CD8-positive, alpha-beta memory T cell (primary cell): ENCODE measurements at regions not wholly inside any gene's neighbourhood (a gene's known extent, or its start where the extent isn't known, plus 50 kb on each side); places are given as distances from the start of the nearest gene placed in this dataset.
A peak's percentile ranks its signal among the peaks of the same experiment; 100 is the strongest.

Experiments used
- CTCF ChIA-PET: fragments of 350-600 bp; sonication (Branson Sonifier 250); formaldehyde crosslinking; loops from one replicate; lab custom pipeline; 2021; ENCODE audit warnings: antibody characterized with exemption; lab: Charles Lee
- POLR2A ChIA-PET: fragments of 350-600 bp; sonication (Branson Sonifier 250); formaldehyde crosslinking; loops from one replicate; lab custom pipeline; 2021; ENCODE audit warnings: antibody characterized with exemption; lab: Charles Lee
- DNase-seq, 5 donors: peaks; one replicate each; pipeline versions ENCODE4 v3.0.0 to v3.0.0-alpha.2; 2020 to 2022; ENCODE audit warnings: mixed read lengths in 1 of 5
- H3K27ac ChIP-seq: one replicate; pipeline ENCODE4 v1.7.0; 2013; ENCODE audit warnings: low read depth, mild to moderate bottlenecking, low read length, moderate library complexity
- H3K27me3 ChIP-seq: 2 replicates; pipeline ENCODE4 v1.7.0; 2013; ENCODE audit warnings: low read length, mild to moderate bottlenecking; ENCODE audit not compliant: insufficient read depth, poor library complexity, severe bottlenecking
- H3K36me3 ChIP-seq: 2 replicates; pipeline ENCODE4 v1.7.0; 2013; ENCODE audit warnings: mild to moderate bottlenecking, low read length, moderate library complexity; ENCODE audit not compliant: insufficient read depth
- H3K4me1 ChIP-seq: 2 replicates; pipeline ENCODE4 v1.7.0; 2013; ENCODE audit warnings: mild to moderate bottlenecking, low read length, moderate library complexity; ENCODE audit not compliant: insufficient read depth
- H3K4me3 ChIP-seq: 2 replicates; pipeline ENCODE4 v1.7.0; 2013; ENCODE audit warnings: mild to moderate bottlenecking, low read length
- H3K9me3 ChIP-seq: 2 replicates; pipeline ENCODE4 v1.7.0; 2013; ENCODE audit warnings: mild to moderate bottlenecking, low read length
- H3K27ac Mint-ChIP-seq, 8 donors: one replicate each; pipeline ENCODE4 v1.8.0; 2020 to 2021; ENCODE audit warnings: mixed read lengths in 8 of 8, mild to moderate bottlenecking in 6 of 8, inconsistent platforms in 3 of 8, moderate library complexity in 3 of 8
- H3K27me3 Mint-ChIP-seq, 2 donors: one replicate each; pipeline ENCODE4 v1.8.0; 2020 to 2021; ENCODE audit warnings: mixed read lengths in 2 of 2, mild to moderate bottlenecking in 1 of 2, moderate library complexity in 1 of 2
- H3K36me3 Mint-ChIP-seq, 3 donors: one replicate each; pipeline ENCODE4 v1.8.0; 2020 to 2021; ENCODE audit warnings: mixed read lengths in 3 of 3, inconsistent platforms in 1 of 3, mild to moderate bottlenecking in 1 of 3
- H3K4me1 Mint-ChIP-seq, 3 donors: one replicate each; pipeline ENCODE4 v1.8.0; 2020 to 2021; ENCODE audit warnings: mixed read lengths in 3 of 3, inconsistent platforms in 1 of 3, mild to moderate bottlenecking in 1 of 3
- H3K4me3 Mint-ChIP-seq, 7 donors: one replicate each; pipeline ENCODE4 v1.8.0; 2020 to 2021; ENCODE audit warnings: mixed read lengths in 7 of 7, mild to moderate bottlenecking in 6 of 7, moderate library complexity in 4 of 7, inconsistent platforms in 2 of 7
- H3K9me3 Mint-ChIP-seq, 5 donors: one replicate each; pipeline ENCODE4 v1.8.0; 2020 to 2022; ENCODE audit warnings: mixed read lengths in 5 of 5, mild to moderate bottlenecking in 3 of 5, moderate library complexity in 2 of 5, inconsistent platforms in 1 of 5

- H3K9me3 Mint-ChIP-seq = no peaks in the 10 kb centered on the region
- no peak for DNase-seq
- Histone ChIP-seq H3K27ac (no peak overlapping the region), H3K4me1 (no peaks in the 10 kb centered on the region), H3K36me3 (no peaks in the 10 kb centered on the region), H3K4me3 (no peak overlapping the region), H3K9me3 (no peaks in the 10 kb centered on the region), H3K27me3 (no peaks in the 10 kb centered on the region)
- H3K4me1 Mint-ChIP-seq = peaks cover 0 to 1% (median 0%) of the 10 kb centered on the region in 3 donors
- ChIA-PET CTCF (no interaction called here), POLR2A (no interaction called here)
- no peak overlapping the region for H3K4me3 Mint-ChIP-seq
- no peaks in the 10 kb centered on the region for H3K36me3 Mint-ChIP-seq
- H3K27ac Mint-ChIP-seq = no peak overlapping the region
- peaks cover 0 to 10% of the 10 kb centered on the region in 2 donors for H3K27me3 Mint-ChIP-seq
Observed at GRCh38 chr3:34235096-34235495, 436.7 kb downstream of the PDCD6IP start.

DNA sequence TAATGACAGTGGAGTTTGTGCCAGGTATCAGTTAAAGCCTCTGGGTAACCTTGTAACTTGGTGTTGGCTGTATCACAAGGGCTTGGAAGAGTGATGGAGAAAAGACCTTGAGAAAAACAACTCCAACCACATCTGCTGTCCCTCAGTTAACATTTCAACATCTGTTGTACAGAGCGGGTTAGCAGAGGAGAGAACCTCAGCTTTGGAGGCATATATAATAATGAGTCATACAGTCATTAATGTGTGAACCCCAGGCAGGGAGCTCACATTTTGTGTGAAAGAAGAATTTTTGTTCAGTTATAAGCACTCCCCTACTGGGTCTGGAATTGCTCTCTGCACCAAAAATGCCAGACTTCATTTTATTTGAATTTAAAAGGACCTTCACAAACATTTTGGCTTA lies 439.5 kb downstream of the PDCD6IP start:
- no peak for DNase-seq
- no peak overlapping the region for H3K27ac Mint-ChIP-seq
- ChIA-PET POLR2A (no interaction called here), CTCF (no interaction called here)
- H3K4me3 ChIP-seq = no peak overlapping the region
- no peaks in the 10 kb centered on the region for H3K27me3 ChIP-seq
- H3K36me3 ChIP-seq = no peaks in the 10 kb centered on the region
- no peaks in the 10 kb centered on the region for H3K4me1 ChIP-seq
- peaks cover 0 to 10% of the 10 kb centered on the region in 2 donors for H3K27me3 Mint-ChIP-seq
- H3K9me3 ChIP-seq = no peaks in the 10 kb centered on the region
- H3K36me3 Mint-ChIP-seq = no peaks in the 10 kb centered on the region
- no peaks in the 10 kb centered on the region for H3K9me3 Mint-ChIP-seq
- H3K4me3 Mint-ChIP-seq = no peak overlapping the region
- peaks cover 0 to 1% (median 0%) of the 10 kb centered on the region in 3 donors for H3K4me1 Mint-ChIP-seq
- H3K27ac ChIP-seq = no peak overlapping the region

DNA sequence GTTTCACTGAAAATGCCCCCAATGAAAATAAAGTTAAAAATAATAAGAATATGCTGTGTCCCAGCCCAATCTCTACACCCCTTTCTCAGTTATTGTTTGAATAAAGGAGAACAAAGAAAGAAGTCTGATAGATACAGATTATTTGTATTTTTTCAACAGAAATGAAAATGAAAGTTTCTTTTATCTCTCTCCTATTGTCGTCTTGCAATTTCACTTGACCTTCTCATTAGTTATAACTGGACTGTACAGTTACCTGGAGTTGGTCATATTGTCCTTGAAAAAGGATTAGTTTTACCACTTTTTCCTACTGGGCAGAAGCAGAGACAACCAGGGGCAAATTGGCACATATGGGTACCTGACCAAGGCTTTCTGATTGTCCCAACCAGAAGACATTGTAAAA lies 440.0 kb downstream of the PDCD6IP start:
- Mint-ChIP-seq H3K27me3 (peaks cover 0 to 10% of the 10 kb centered on the region in 2 donors), H3K4me3 (peak overlapping the region in 1 of 7 donors; percentile 19), H3K36me3 (no peaks in the 10 kb centered on the region), H3K27ac (no peak overlapping the region), H3K4me1 (peaks cover 0 to 1% (median 0%) of the 10 kb centered on the region in 3 donors), H3K9me3 (no peaks in the 10 kb centered on the region)
- POLR2A ChIA-PET = no interaction called here
- Histone ChIP-seq H3K36me3 (no peaks in the 10 kb centered on the region), H3K9me3 (no peaks in the 10 kb centered on the region), H3K27ac (no peak overlapping the region), H3K4me3 (no peak overlapping the region), H3K4me1 (no peaks in the 10 kb centered on the region), H3K27me3 (no peaks in the 10 kb centered on the region)
- CTCF ChIA-PET = interaction anchor here (0.8 kb wide), 1 partner anchor 22 kb away, joined by 3 read pairs; no protein-coding TSS in a partner anchor
- no peak for DNase-seq

GRCh38 chr3:34239287-34239686 lies 440.9 kb downstream of the PDCD6IP start:
- no peaks in the 10 kb centered on the region for H3K36me3 ChIP-seq
- no peak overlapping the region for H3K4me3 ChIP-seq
- Mint-ChIP-seq H3K27ac (no peak overlapping the region), H3K4me1 (peaks cover 0 to 1% (median 0%) of the 10 kb centered on the region in 3 donors), H3K27me3 (peaks cover 0 to 10% of the 10 kb centered on the region in 2 donors), H3K36me3 (no peaks in the 10 kb centered on the region), H3K4me3 (no peak overlapping the region), H3K9me3 (no peaks in the 10 kb centered on the region)
- POLR2A ChIA-PET = no interaction called here
- no peaks in the 10 kb centered on the region for H3K27me3 ChIP-seq
- H3K27ac ChIP-seq = no peak overlapping the region
- no peaks in the 10 kb centered on the region for H3K4me1 ChIP-seq
- no peaks in the 10 kb centered on the region for H3K9me3 ChIP-seq
- no peak for DNase-seq
- CTCF ChIA-PET = interaction anchor here (0.8 kb wide), 1 partner anchor 21 kb away, joined by 3 read pairs; no protein-coding TSS in a partner anchor

DNA sequence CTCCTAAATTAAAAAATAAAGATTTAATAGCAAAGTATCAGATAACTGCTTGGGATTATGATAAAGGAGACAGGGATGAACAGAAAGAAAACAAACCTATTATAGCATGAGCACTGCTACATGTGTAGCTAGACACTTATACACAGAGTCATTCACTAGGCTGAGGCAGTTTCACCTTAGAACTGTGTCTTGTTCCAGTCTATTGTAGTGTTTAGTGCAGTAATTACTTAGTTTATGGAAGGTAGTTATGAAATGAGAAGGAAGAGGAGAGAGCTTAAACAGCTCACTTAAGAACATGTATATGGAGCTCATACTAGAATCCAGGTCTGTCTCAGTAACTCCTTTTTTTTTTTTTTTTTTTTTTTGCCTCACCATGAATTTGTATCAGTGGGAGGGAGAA lies 441.4 kb downstream of the PDCD6IP start:
- H3K4me3 Mint-ChIP-seq = no peak overlapping the region
- Histone ChIP-seq H3K4me3 (no peak overlapping the region), H3K9me3 (no peaks in the 10 kb centered on the region), H3K4me1 (no peaks in the 10 kb centered on the region), H3K27me3 (no peaks in the 10 kb centered on the region), H3K36me3 (no peaks in the 10 kb centered on the region), H3K27ac (no peak overlapping the region)
- no peaks in the 10 kb centered on the region for H3K36me3 Mint-ChIP-seq
- no peaks in the 10 kb centered on the region for H3K9me3 Mint-ChIP-seq
- POLR2A ChIA-PET = no interaction called here
- peaks cover 0 to 1% (median 0%) of the 10 kb centered on the region in 3 donors for H3K4me1 Mint-ChIP-seq
- CTCF ChIA-PET = no interaction called here
- H3K27me3 Mint-ChIP-seq = peaks cover 0 to 10% of the 10 kb centered on the region in 2 donors
- H3K27ac Mint-ChIP-seq = peak overlapping the region in 1 of 8 donors; percentile 41
- DNase-seq = no peak

- no peaks in the 10 kb centered on the region for H3K9me3 ChIP-seq
- no peak overlapping the region for H3K4me3 ChIP-seq
- H3K27me3 ChIP-seq = no peaks in the 10 kb centered on the region
- no peaks in the 10 kb centered on the region for H3K36me3 ChIP-seq
- H3K27me3 Mint-ChIP-seq = peaks cover 0 to 2% of the 10 kb centered on the region in 2 donors
- H3K9me3 Mint-ChIP-seq = no peaks in the 10 kb centered on the region
- no peak overlapping the region for H3K27ac ChIP-seq
- ChIA-PET POLR2A (no interaction called here), CTCF (no interaction called here)
- H3K4me1 Mint-ChIP-seq = peaks cover 10 to 18% (median 14%) of the 10 kb centered on the region in 3 donors
- H3K4me3 Mint-ChIP-seq = no peak overlapping the region
- H3K27ac Mint-ChIP-seq = no peak overlapping the region
- DNase-seq = no peak
- no peaks in the 10 kb centered on the region for H3K4me1 ChIP-seq
- H3K36me3 Mint-ChIP-seq = no peaks in the 10 kb centered on the region
Observed at GRCh38 chr3:34247401-34247800, 449.0 kb downstream of the PDCD6IP start.

GRCh38 chr3:34248352-34248751 lies 449.9 kb downstream of the PDCD6IP start:
- Histone ChIP-seq H3K4me3 (no peak overlapping the region), H3K27me3 (no peaks in the 10 kb centered on the region), H3K9me3 (no peaks in the 10 kb centered on the region), H3K27ac (no peak overlapping the region), H3K36me3 (no peaks in the 10 kb centered on the region), H3K4me1 (no peaks in the 10 kb centered on the region)
- peak overlapping the region in 4 of 7 donors; percentile 17 to 53 (median 30) for H3K4me3 Mint-ChIP-seq
- H3K27me3 Mint-ChIP-seq = peaks cover 0 to 2% of the 10 kb centered on the region in 2 donors
- ChIA-PET CTCF (no interaction called here), POLR2A (no interaction called here)
- H3K36me3 Mint-ChIP-seq = no peaks in the 10 kb centered on the region
- peak overlapping the region in 3 of 8 donors; percentile 44 to 85 (median 48) for H3K27ac Mint-ChIP-seq
- H3K4me1 Mint-ChIP-seq = peaks cover 10 to 18% (median 14%) of the 10 kb centered on the region in 3 donors
- no peak for DNase-seq
- H3K9me3 Mint-ChIP-seq = no peaks in the 10 kb centered on the region

GRCh38 chr3:34254285-34254684 lies 455.9 kb downstream of the PDCD6IP start:
- no peak overlapping the region for H3K27ac ChIP-seq
- Mint-ChIP-seq H3K36me3 (no peaks in the 10 kb centered on the region), H3K4me1 (peaks cover 0 to 4% (median 0%) of the 10 kb centered on the region in 3 donors), H3K27ac (no peak overlapping the region), H3K9me3 (no peaks in the 10 kb centered on the region), H3K27me3 (peaks cover 6 to 23% of the 10 kb centered on the region in 2 donors), H3K4me3 (no peak overlapping the region)
- CTCF ChIA-PET = no interaction called here
- no peaks in the 10 kb centered on the region for H3K36me3 ChIP-seq
- no peaks in the 10 kb centered on the region for H3K9me3 ChIP-seq
- H3K4me1 ChIP-seq = no peaks in the 10 kb centered on the region
- no peak for DNase-seq
- POLR2A ChIA-PET = no interaction called here
- H3K27me3 ChIP-seq = no peaks in the 10 kb centered on the region
- H3K4me3 ChIP-seq = no peak overlapping the region
